Transverse colon (tissue), 3 donors: ENCODE measurements at regions not wholly inside any gene's neighbourhood (a gene's known extent, or its start where the extent isn't known, plus 50 kb on each side); places are given as distances from the start of the nearest gene placed in this dataset.

Source experiments
- CTCF ChIP-seq, 5 experiments: fragments of 200-600 bp in 3 of 5; fragments of 450-650 bp in 2 of 5; sonication (generic) in 3 of 5; IDR thresholded peaks; 1 replicate in 2 of 5; 2 replicates in 3 of 5; pipeline ENCODE4 v1.5.1; 2016 to 2017; ENCODE audit warnings: antibody characterized with exemption in 5 of 5, inconsistent platforms in 3 of 5, mild to moderate bottlenecking in 2 of 5, moderate library complexity in 1 of 5
- EP300 ChIP-seq: sonication (generic); formaldehyde crosslinking; IDR thresholded peaks from one replicate; pipeline ENCODE4 v1.6.1; 2017; ENCODE audit warnings: antibody characterized with exemption, low read depth
- POLR2A ChIP-seq: fragments of 450-650 bp; IDR thresholded peaks from one replicate; pipeline ENCODE4 v1.6.1; 2016; ENCODE audit warnings: antibody characterized with exemption, mild to moderate bottlenecking, moderate library complexity

- TF ChIP-seq POLR2A = no peak
- TF ChIP-seq CTCF (IDR thresholded peaks at IDR 0.05) = no peak
- no peak for TF ChIP-seq EP300
Measured at GRCh38 chr2:163269374-163270021, 430.9 kb upstream of the KCNH7 start.
